ENCODE measurements at regions not wholly inside any gene's neighbourhood (a gene's known extent, or its start where the extent isn't known, plus 50 kb on each side); places are given as distances from the start of the nearest gene placed in this dataset.
A peak's percentile ranks its signal among the peaks of the same experiment; 100 is the strongest.
"Not testable (repeated sequence)": the region's sequence is repeated elsewhere in the genome, so short reads cannot be mapped to it uniquely, and the experiment has no call there.

DNA sequence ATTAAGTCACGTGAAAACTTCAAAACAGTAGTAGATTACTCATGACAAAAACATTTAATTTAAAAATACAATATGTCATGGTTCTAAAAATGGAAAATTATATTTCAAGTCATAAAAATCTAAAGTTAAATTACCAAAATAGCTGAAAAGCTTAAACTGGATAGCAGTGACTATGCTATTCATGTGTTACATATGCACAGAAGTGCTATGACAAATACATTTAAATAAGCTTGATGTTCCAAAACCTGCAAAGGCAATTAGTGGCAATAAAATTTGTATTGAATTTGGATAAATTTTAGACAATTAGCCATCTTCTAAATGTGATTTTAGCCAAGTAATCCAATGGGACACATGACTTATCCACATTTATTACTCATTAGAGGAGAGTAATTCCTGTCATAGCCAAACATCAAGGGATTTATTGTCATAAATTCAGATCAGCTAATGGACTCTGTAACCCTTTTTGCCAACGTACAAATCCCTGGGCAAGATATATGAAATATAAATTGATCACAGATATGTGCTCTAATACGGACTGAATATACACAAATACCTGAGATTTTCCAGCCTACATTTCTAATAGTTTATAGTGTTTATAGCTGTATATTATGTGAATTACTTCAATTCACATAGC, 419.4 kb downstream of the ISL1 start:
- no peak for DNase-seq

- DNase-seq, result no peak
Measured at GRCh38 chr5:51806677-51807076, 423.4 kb downstream of the ISL1 start.

- no peak for DNase-seq
Measured at GRCh38 chr5:51810592-51810991, 427.3 kb downstream of the ISL1 start.

- DNase-seq, result no peak
Measured at GRCh38 chr5:51811883-51812471, 428.7 kb downstream of the ISL1 start.

GRCh38 chr5:51814817-51815216, 431.6 kb downstream of the ISL1 start:
- DNase-seq, result not testable (repeated sequence)

DNA sequence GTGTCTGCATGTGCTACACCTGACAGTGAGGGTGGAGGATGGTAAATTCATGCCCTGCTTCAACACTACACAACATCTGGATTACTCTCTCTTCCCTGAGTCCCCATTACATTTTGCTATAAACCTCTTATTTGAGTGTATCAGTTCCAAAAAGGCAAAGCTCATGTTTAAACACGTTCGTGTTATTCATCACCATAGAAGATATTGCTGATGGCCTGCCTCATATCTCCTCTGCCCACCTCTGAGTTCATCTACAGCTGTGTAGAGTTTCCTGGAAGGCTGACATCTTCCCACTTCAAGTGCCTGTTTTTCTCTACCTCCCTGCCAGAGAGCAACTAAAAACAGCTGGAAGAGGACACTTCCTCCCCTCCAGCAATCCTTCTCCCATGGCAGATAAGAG, 433.2 kb downstream of the ISL1 start:
- no peak for DNase-seq

- no peak for DNase-seq
Measured at GRCh38 chr5:51821697-51822096, 438.4 kb downstream of the ISL1 start.

DNA sequence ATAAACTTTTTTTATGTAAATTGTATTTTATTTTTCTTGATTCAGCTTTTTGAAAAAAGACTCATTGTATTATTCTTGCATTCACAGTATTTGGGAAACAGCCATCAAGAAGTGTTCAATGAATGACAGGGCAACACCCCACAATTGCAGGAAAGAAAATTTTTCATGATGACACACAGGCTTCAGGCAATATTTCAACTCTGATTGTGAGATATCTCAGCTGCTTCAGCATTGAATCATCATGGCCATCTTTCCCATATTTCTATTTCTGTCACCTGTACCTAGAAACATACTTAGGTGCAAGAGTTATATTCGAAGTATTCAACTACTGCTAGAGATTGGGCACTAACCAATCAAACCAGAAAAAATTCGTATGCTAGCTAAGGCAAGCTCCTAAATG, 446.0 kb downstream of the ISL1 start:
- no peak for DNase-seq

DNA sequence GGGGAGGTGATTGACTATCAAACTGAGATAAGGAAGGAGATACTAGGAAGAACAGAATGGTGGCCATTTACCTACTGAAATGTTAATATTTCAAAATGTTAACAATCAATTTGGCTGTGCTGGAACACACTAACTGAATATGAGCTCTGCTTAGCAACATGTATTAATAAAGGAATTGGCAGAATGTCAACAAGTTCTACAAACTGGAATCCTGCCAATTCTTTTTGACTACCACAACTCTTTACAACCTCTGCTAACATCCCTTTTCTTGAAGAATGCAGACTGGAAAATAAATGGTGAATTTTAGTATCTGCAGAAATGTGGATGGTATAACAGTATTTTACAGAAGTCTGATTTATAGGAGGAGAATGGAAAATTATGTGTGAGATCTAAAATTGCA, 446.4 kb downstream of the ISL1 start:
- peak; percentile 0 for DNase-seq

DNA sequence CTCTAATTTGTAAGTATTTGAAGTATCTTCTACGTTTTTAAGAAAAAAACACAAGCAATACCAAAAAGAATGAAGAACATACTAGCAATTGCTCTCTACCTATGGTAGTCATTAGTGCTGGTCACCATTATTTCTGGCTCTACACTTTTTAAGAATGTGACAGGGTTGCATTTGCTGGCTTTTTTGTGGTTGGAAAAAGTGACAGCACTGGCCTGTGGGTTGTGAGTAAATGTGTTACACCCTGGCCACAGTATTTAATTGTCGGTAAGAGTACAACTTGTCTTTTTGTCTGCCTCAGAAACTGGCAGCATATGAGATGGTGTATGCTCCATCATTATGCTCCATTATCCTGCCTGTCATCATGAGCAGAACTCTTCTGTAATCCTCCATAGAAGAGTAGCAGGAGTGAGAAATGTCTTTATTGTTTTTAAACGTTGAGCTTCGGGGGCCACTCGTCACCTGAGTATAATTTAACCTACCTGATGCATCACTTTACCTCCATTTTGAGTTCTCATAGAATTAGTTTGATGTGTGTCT, 449.8 kb downstream of the ISL1 start:
- no peak for DNase-seq

GRCh38 chr5:51838459-51838858, 455.2 kb downstream of the ISL1 start:
- DNase-seq, result no peak

GRCh38 chr5:51843893-51844292, 460.6 kb downstream of the ISL1 start:
- no peak for DNase-seq

DNA sequence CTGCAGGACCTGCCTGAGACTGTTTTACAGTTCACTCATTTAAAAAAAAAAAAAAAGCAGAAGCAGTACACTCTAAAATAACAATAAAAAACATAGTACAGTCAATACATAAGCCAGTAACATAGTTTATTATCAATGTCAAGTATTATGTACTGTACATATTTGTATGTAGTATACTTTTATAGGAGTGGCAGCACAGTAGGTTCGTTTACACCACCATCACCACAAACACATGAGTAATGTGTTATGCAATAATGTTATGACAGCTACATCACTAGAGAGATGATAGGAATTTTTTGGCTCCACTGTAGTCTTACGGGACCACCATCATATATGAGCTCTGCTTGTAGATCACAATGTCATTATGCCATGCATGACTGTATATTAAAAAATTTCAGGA, 462.8 kb downstream of the ISL1 start:
- DNase-seq, result no peak

- DNase-seq, result no peak
Measured at GRCh38 chr5:51859624-51860023, 476.4 kb downstream of the ISL1 start.

GRCh38 chr5:51860532-51861018, 477.3 kb downstream of the ISL1 start:
- no peak for DNase-seq

DNA sequence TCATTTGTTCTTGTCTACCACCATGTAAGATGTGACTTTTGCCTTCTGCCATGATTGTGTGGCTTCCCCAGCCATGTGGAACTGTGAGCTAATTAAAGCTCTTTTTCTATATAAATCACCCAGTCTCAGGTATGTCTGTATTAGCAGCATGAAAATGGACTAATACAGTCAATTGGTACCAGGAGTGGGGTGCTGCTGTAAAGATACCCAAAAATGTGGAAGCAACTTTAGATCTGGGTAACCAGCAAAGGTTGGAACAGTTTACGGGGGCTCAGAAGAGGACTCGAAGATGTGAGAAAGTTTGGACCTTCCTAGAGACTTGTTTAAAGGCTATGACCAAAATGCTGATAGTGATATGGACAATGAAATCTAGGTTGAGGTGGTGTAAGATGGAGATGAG, 488.9 kb downstream of the ISL1 start:
- no peak for DNase-seq

GRCh38 chr5:51881901-51882300, 498.7 kb downstream of the ISL1 start:
- no peak for DNase-seq

GRCh38 chr5:51882647-51883046, 499.4 kb downstream of the ISL1 start:
- no peak for DNase-seq

DNA sequence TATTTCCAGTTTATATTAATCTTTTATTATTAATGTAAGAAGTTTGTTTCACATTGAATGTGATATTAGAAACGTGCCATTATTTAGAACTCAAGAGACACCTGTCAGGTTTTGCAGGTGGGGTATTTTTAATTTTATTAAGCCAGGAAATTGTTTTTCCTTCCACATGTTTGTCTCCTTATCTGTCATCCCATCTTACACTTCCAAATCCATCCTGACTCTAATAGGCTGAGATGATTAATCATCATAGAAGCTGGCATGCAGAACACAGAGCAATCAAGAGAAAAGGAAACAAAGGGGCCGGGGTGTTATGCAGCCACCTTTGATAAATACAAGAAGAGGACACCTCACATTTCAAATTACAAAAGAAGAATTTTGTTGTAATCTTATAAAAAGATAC, 506.5 kb downstream of the ISL1 start:
- no peak for DNase-seq

DNA sequence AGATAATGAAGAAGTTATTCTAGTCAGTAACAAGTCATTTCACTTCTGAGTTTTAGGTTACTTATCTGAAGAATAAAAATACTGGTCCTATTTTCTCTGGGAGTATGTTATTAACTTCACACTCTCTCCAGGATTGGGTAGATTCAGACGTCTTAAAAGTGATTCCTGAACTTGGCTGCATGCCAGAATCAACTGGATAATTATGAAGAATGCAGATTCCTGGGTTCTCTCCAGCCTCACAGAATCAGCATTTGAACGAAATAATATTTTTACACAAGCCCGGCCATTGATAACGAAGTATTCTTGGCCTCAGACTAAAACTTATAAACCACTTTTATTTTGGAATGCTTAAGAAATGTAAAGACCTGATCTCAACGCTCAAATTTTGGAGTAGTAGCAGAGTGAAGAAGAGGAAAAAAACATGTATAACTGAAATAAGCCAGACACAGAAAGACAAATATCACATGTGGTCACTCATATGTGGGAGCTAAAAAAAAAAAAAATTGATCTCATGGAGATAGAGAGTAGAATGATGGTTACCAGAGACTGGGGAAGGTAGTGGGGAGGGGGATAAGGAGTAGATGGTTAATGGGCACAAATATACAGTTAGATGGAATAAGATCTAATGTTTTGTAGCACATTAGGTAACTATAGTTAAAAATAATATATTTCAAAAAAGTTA, 507.3 kb downstream of the ISL1 start:
- DNase-seq, result no peak

- no peak for DNase-seq
Measured at GRCh38 chr5:51892680-51893079, 509.4 kb downstream of the ISL1 start.

GRCh38 chr5:51895834-51896233, 512.6 kb downstream of the ISL1 start:
- no peak for DNase-seq

GRCh38 chr5:51902512-51902911, 519.3 kb downstream of the ISL1 start:
- no peak for DNase-seq

GRCh38 chr5:51908215-51908614, 525.0 kb downstream of the ISL1 start:
- DNase-seq, result no peak

Measured in fibroblast of skin of right quadriceps (primary cell).